AG04449 (cell line): ENCODE measurements at regions not wholly inside any gene's neighbourhood (a gene's known extent, or its start where the extent isn't known, plus 50 kb on each side); places are given as distances from the start of the nearest gene placed in this dataset.

ENCODE experiments used
- CTCF ChIA-PET: fragments of 350-600 bp; formaldehyde crosslinking; extraction: SDS; loops from one replicate; lab custom pipeline; 2021; ENCODE audit warnings: antibody characterized with exemption; lab: Yijun Ruan, JAX
- POLR2A ChIA-PET: fragments of 400-600, 350-600 bp; formaldehyde crosslinking; extraction: SDS; loops from one replicate; lab custom pipeline; 2020; ENCODE audit warnings: antibody characterized with exemption, inconsistent platforms; lab: Yijun Ruan, JAX
- DNase-seq: peaks from one replicate; pipeline ENCODE4 v3.0.0-alpha.2; 2010; ENCODE audit warnings: low read depth, low spot score
- H3K4me3 ChIP-seq: 2 replicates; pipeline ENCODE4 v1.5.1; 2011; ENCODE audit warnings: low read depth, mild to moderate bottlenecking, control low read depth, low read length
- TF ChIP-seq, protein P1 (sequence below): IDR thresholded peaks from one replicate; pipeline ENCODE4 v1.5.1; 2011; ENCODE audit warnings: mild to moderate bottlenecking, moderate library complexity, low read length, control low read depth, inconsistent platforms; ENCODE audit not compliant: insufficient read depth; ENCODE audit errors: missing control alignments

- TF ChIP-seq, protein P1, sequence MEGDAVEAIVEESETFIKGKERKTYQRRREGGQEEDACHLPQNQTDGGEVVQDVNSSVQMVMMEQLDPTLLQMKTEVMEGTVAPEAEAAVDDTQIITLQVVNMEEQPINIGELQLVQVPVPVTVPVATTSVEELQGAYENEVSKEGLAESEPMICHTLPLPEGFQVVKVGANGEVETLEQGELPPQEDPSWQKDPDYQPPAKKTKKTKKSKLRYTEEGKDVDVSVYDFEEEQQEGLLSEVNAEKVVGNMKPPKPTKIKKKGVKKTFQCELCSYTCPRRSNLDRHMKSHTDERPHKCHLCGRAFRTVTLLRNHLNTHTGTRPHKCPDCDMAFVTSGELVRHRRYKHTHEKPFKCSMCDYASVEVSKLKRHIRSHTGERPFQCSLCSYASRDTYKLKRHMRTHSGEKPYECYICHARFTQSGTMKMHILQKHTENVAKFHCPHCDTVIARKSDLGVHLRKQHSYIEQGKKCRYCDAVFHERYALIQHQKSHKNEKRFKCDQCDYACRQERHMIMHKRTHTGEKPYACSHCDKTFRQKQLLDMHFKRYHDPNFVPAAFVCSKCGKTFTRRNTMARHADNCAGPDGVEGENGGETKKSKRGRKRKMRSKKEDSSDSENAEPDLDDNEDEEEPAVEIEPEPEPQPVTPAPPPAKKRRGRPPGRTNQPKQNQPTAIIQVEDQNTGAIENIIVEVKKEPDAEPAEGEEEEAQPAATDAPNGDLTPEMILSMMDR, result no peak
- no peak overlapping the region for H3K4me3 ChIP-seq
- CTCF ChIA-PET, result interaction anchor here (0.8 kb wide), 1 partner anchor 336 kb away, joined by 3 read pairs; no protein-coding TSS in a partner anchor
- POLR2A ChIA-PET, result no interaction called here
- DNase-seq, result no peak
Measured at GRCh38 chr5:167750586-167750985, 540.9 kb upstream of the WWC1 start.

DNA sequence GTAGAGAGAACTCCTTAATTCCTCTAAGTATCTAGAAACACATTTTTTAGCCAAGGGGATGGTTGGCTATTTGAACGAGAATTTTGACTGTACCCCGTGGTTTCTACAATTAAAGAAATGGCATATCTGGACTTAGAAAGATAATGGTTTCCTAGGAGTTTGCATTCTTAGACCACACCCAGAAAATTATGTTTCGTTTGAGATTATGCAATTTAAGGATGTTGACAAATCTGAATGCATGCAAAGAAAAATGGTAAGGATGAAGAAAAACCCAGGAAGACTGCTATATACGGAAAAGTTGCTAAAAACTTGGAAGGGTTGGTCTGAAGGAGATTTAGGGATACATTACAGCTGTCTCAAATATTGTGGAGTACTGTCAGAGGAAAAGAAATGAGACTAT is 538.5 kb upstream of the WWC1 start:
- no peak overlapping the region for H3K4me3 ChIP-seq
- TF ChIP-seq, protein P1, result no peak
- no peak for DNase-seq
- CTCF ChIA-PET, result interaction anchor here (1.1 kb wide), 1 partner anchor 16 kb away, joined by 3 read pairs; no protein-coding TSS in a partner anchor
- POLR2A ChIA-PET, result no interaction called here

- DNase-seq, result no peak
- TF ChIP-seq, protein P1, result no peak
- ChIA-PET POLR2A (interaction anchor here (0.6 kb wide), 1 partner anchor 11 kb away, joined by 3 read pairs; no protein-coding TSS in a partner anchor), CTCF (interaction anchor here (1.1 kb wide), 1 partner anchor 17 kb away, joined by 3 read pairs; no protein-coding TSS in a partner anchor)
- no peak overlapping the region for H3K4me3 ChIP-seq
Measured at GRCh38 chr5:167753725-167754490, 537.5 kb upstream of the WWC1 start.

DNA sequence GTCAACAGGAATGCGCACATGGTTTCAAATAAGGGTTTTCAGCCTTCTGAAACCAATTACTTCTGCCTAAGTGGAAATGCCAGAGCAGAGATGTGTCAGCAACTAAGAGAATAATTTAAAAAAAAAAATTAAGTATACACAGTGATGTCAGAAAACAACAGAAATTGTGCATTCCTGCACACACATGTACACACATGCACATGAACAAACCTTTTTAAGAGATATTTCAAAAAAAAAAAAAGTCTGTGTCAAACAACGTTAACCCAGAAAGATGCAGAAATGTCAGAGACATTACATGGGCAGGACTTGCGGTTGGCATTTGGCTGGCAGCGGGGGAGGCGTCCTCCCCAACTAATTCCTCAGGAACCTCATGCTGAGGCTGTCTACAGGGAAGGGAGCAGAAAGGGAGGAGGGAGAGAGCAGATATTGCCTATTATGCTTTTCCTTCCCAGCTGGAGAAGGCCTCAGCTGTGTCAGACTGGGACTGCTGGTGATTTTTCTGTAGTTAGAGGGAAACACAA is 536.9 kb upstream of the WWC1 start:
- ChIA-PET POLR2A (interaction anchor here (0.6 to 0.8 kb wide), 2 partner anchors 10 to 13 kb away, joined by 3 to 4 read pairs; no protein-coding TSS in a partner anchor), CTCF (interaction anchor here (1.9 kb wide), 1 partner anchor 10 kb away, joined by 4 read pairs; no protein-coding TSS in a partner anchor)
- H3K4me3 ChIP-seq, result peak overlapping the region; percentile 74
- TF ChIP-seq, protein P1, result no peak
- DNase-seq, result peak; percentile 56

DNA sequence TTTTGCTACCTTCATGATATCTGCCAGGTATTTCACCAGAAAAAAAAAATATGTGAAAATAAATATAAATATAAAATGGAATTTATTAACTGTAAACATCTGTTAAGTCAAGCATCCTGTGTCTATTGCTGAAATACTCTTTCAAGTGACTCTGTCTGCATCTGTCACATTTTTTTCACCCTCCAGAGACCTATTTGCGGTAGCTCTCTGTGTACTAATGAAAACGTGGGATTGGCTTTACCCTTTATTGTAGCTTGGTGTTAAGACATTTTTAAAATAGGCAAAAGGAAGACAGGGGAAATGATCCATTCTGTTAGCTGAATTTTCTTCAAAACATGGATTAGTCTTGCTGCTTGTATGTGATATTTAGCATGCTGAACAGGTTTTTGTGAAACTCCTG is 536.0 kb upstream of the WWC1 start:
- POLR2A ChIA-PET, result interaction anchor here (1.0 kb wide), 1 partner anchor 250 kb away, joined by 3 read pairs; no protein-coding TSS in a partner anchor
- CTCF ChIA-PET, result interaction anchor here (1.0 to 1.9 kb wide), 2 partner anchors 9 to 12 kb away, joined by 3 to 4 read pairs; no protein-coding TSS in a partner anchor
- H3K4me3 ChIP-seq, result peak overlapping the region; percentile 74
- TF ChIP-seq, protein P1, result no peak
- no peak for DNase-seq
